ENCODE measurements at regions not wholly inside any gene's neighbourhood (a gene's known extent, or its start where the extent isn't known, plus 50 kb on each side); places are given as distances from the start of the nearest gene placed in this dataset.

- Histone ChIP-seq H3K27me3 (ENCODE audit: control insufficient read depth, insufficient read depth, low read length) (no peaks in the 10 kb centered on the region), H3K4me3 (ENCODE audit: low read length) (no peak overlapping the region), H3K36me3 (ENCODE audit: insufficient read depth, low read length) (no peaks in the 10 kb centered on the region), H3K9ac (ENCODE audit: low read depth, low read length) (no peak overlapping the region), H3K4me2 (ENCODE audit: low read length) (no peak overlapping the region), H3K4me1 (ENCODE audit: control insufficient read depth, insufficient read depth, low read length) (no peaks in the 10 kb centered on the region), H3K9me3 (replicated peaks; ENCODE audit: low read length) (no peaks in the 10 kb centered on the region)
Measured at GRCh38 chr4:13944095-13944511, 316.6 kb upstream of the BOD1L1 start.

- Histone ChIP-seq H3K27me3 (ENCODE audit: control insufficient read depth, insufficient read depth, low read length) (no peaks in the 10 kb centered on the region), H3K9ac (ENCODE audit: low read depth, low read length) (no peak overlapping the region), H3K4me3 (ENCODE audit: low read length) (no peak overlapping the region), H3K4me2 (ENCODE audit: low read length) (no peak overlapping the region), H3K36me3 (ENCODE audit: insufficient read depth, low read length) (no peaks in the 10 kb centered on the region), H3K9me3 (replicated peaks; ENCODE audit: low read length) (no peaks in the 10 kb centered on the region), H3K4me1 (ENCODE audit: control insufficient read depth, insufficient read depth, low read length) (no peaks in the 10 kb centered on the region)
Measured at GRCh38 chr4:13947921-13948320, 320.4 kb upstream of the BOD1L1 start.

- H3K27me3 ChIP-seq (ENCODE audit: control insufficient read depth, insufficient read depth, low read length): no peaks in the 10 kb centered on the region
- no peaks in the 10 kb centered on the region for H3K4me1 ChIP-seq (ENCODE audit: control insufficient read depth, insufficient read depth, low read length)
- no peak overlapping the region for H3K4me2 ChIP-seq (ENCODE audit: low read length)
- H3K9me3 ChIP-seq (replicated peaks; ENCODE audit: low read length): no peaks in the 10 kb centered on the region
- no peak overlapping the region for H3K4me3 ChIP-seq (ENCODE audit: low read length)
- no peaks in the 10 kb centered on the region for H3K36me3 ChIP-seq (ENCODE audit: insufficient read depth, low read length)
- H3K9ac ChIP-seq (ENCODE audit: low read depth, low read length): no peak overlapping the region
Measured at GRCh38 chr4:13950491-13950890, 323.0 kb upstream of the BOD1L1 start.

GRCh38 chr4:13953083-13953482 is 325.6 kb upstream of the BOD1L1 start:
- no peaks in the 10 kb centered on the region for H3K27me3 ChIP-seq (ENCODE audit: control insufficient read depth, insufficient read depth, low read length)
- H3K4me1 ChIP-seq (ENCODE audit: control insufficient read depth, insufficient read depth, low read length): no peaks in the 10 kb centered on the region
- H3K9me3 ChIP-seq (replicated peaks; ENCODE audit: low read length): no peaks in the 10 kb centered on the region
- H3K36me3 ChIP-seq (ENCODE audit: insufficient read depth, low read length): no peaks in the 10 kb centered on the region
- no peak overlapping the region for H3K4me2 ChIP-seq (ENCODE audit: low read length)
- H3K9ac ChIP-seq (ENCODE audit: low read depth, low read length): no peak overlapping the region
- no peak overlapping the region for H3K4me3 ChIP-seq (ENCODE audit: low read length)

GRCh38 chr4:13955551-13955950 is 328.0 kb upstream of the BOD1L1 start:
- Histone ChIP-seq H3K9me3 (replicated peaks; ENCODE audit: low read length) (no peaks in the 10 kb centered on the region), H3K4me2 (ENCODE audit: low read length) (no peak overlapping the region), H3K4me1 (ENCODE audit: control insufficient read depth, insufficient read depth, low read length) (no peaks in the 10 kb centered on the region), H3K9ac (ENCODE audit: low read depth, low read length) (no peak overlapping the region), H3K36me3 (ENCODE audit: insufficient read depth, low read length) (no peaks in the 10 kb centered on the region), H3K27me3 (ENCODE audit: control insufficient read depth, insufficient read depth, low read length) (no peaks in the 10 kb centered on the region), H3K4me3 (ENCODE audit: low read length) (no peak overlapping the region)

GRCh38 chr4:13956947-13957346 is 329.4 kb upstream of the BOD1L1 start:
- Histone ChIP-seq H3K4me3 (ENCODE audit: low read length) (no peak overlapping the region), H3K9me3 (replicated peaks; ENCODE audit: low read length) (peaks cover under 1% of the 10 kb centered on the region), H3K4me2 (ENCODE audit: low read length) (no peak overlapping the region), H3K4me1 (ENCODE audit: control insufficient read depth, insufficient read depth, low read length) (no peaks in the 10 kb centered on the region), H3K9ac (ENCODE audit: low read depth, low read length) (no peak overlapping the region), H3K27me3 (ENCODE audit: control insufficient read depth, insufficient read depth, low read length) (no peaks in the 10 kb centered on the region), H3K36me3 (ENCODE audit: insufficient read depth, low read length) (no peaks in the 10 kb centered on the region)

GRCh38 chr4:13957871-13958270 is 330.3 kb upstream of the BOD1L1 start:
- H3K9ac ChIP-seq (ENCODE audit: low read depth, low read length): no peak overlapping the region
- H3K4me2 ChIP-seq (ENCODE audit: low read length): no peak overlapping the region
- no peaks in the 10 kb centered on the region for H3K27me3 ChIP-seq (ENCODE audit: control insufficient read depth, insufficient read depth, low read length)
- H3K9me3 ChIP-seq (replicated peaks; ENCODE audit: low read length): peaks cover 3% of the 10 kb centered on the region
- no peaks in the 10 kb centered on the region for H3K36me3 ChIP-seq (ENCODE audit: insufficient read depth, low read length)
- no peak overlapping the region for H3K4me3 ChIP-seq (ENCODE audit: low read length)
- H3K4me1 ChIP-seq (ENCODE audit: control insufficient read depth, insufficient read depth, low read length): no peaks in the 10 kb centered on the region

GRCh38 chr4:13963601-13964000 is 336.1 kb upstream of the BOD1L1 start:
- H3K4me2 ChIP-seq (ENCODE audit: low read length): no peak overlapping the region
- H3K9ac ChIP-seq (ENCODE audit: low read depth, low read length): no peak overlapping the region
- H3K4me3 ChIP-seq (ENCODE audit: low read length): no peak overlapping the region
- H3K36me3 ChIP-seq (ENCODE audit: insufficient read depth, low read length): no peaks in the 10 kb centered on the region
- peaks cover 3% of the 10 kb centered on the region for H3K9me3 ChIP-seq (replicated peaks; ENCODE audit: low read length)
- H3K27me3 ChIP-seq (ENCODE audit: control insufficient read depth, insufficient read depth, low read length): no peaks in the 10 kb centered on the region
- peaks cover 33% of the 10 kb centered on the region for H3K4me1 ChIP-seq (ENCODE audit: control insufficient read depth, insufficient read depth, low read length)

GRCh38 chr4:13966231-13967195 is 339.0 kb upstream of the BOD1L1 start:
- no peaks in the 10 kb centered on the region for H3K36me3 ChIP-seq (ENCODE audit: insufficient read depth, low read length)
- H3K4me2 ChIP-seq (ENCODE audit: low read length): peak overlapping the region; percentile 24
- peaks cover 52% of the 10 kb centered on the region for H3K4me1 ChIP-seq (ENCODE audit: control insufficient read depth, insufficient read depth, low read length)
- peak overlapping the region; percentile 35 for H3K9ac ChIP-seq (ENCODE audit: low read depth, low read length)
- no peaks in the 10 kb centered on the region for H3K27me3 ChIP-seq (ENCODE audit: control insufficient read depth, insufficient read depth, low read length)
- H3K4me3 ChIP-seq (ENCODE audit: low read length): no peak overlapping the region
- H3K9me3 ChIP-seq (replicated peaks; ENCODE audit: low read length): peaks cover 3% of the 10 kb centered on the region

- H3K9me3 ChIP-seq (replicated peaks; ENCODE audit: low read length): no peaks in the 10 kb centered on the region
- peaks cover 51% of the 10 kb centered on the region for H3K4me1 ChIP-seq (ENCODE audit: control insufficient read depth, insufficient read depth, low read length)
- no peak overlapping the region for H3K4me2 ChIP-seq (ENCODE audit: low read length)
- no peaks in the 10 kb centered on the region for H3K36me3 ChIP-seq (ENCODE audit: insufficient read depth, low read length)
- no peaks in the 10 kb centered on the region for H3K27me3 ChIP-seq (ENCODE audit: control insufficient read depth, insufficient read depth, low read length)
- no peak overlapping the region for H3K9ac ChIP-seq (ENCODE audit: low read depth, low read length)
- no peak overlapping the region for H3K4me3 ChIP-seq (ENCODE audit: low read length)
Measured at GRCh38 chr4:13968723-13969122, 341.2 kb upstream of the BOD1L1 start.

GRCh38 chr4:13970349-13970748 is 342.8 kb upstream of the BOD1L1 start:
- no peaks in the 10 kb centered on the region for H3K9me3 ChIP-seq (replicated peaks; ENCODE audit: low read length)
- no peaks in the 10 kb centered on the region for H3K36me3 ChIP-seq (ENCODE audit: insufficient read depth, low read length)
- no peak overlapping the region for H3K9ac ChIP-seq (ENCODE audit: low read depth, low read length)
- H3K27me3 ChIP-seq (ENCODE audit: control insufficient read depth, insufficient read depth, low read length): no peaks in the 10 kb centered on the region
- H3K4me1 ChIP-seq (ENCODE audit: control insufficient read depth, insufficient read depth, low read length): peaks cover 49% of the 10 kb centered on the region
- no peak overlapping the region for H3K4me3 ChIP-seq (ENCODE audit: low read length)
- H3K4me2 ChIP-seq (ENCODE audit: low read length): no peak overlapping the region

- no peak overlapping the region for H3K4me3 ChIP-seq (ENCODE audit: low read length)
- peaks cover 19% of the 10 kb centered on the region for H3K4me1 ChIP-seq (ENCODE audit: control insufficient read depth, insufficient read depth, low read length)
- H3K4me2 ChIP-seq (ENCODE audit: low read length): no peak overlapping the region
- H3K9me3 ChIP-seq (replicated peaks; ENCODE audit: low read length): no peaks in the 10 kb centered on the region
- H3K9ac ChIP-seq (ENCODE audit: low read depth, low read length): no peak overlapping the region
- no peaks in the 10 kb centered on the region for H3K36me3 ChIP-seq (ENCODE audit: insufficient read depth, low read length)
- no peaks in the 10 kb centered on the region for H3K27me3 ChIP-seq (ENCODE audit: control insufficient read depth, insufficient read depth, low read length)
Measured at GRCh38 chr4:13977746-13978145, 350.2 kb upstream of the BOD1L1 start.
